ENCODE measurements at regions not wholly inside any gene's neighbourhood (a gene's known extent, or its start where the extent isn't known, plus 50 kb on each side); places are given as distances from the start of the nearest gene placed in this dataset.

DNA sequence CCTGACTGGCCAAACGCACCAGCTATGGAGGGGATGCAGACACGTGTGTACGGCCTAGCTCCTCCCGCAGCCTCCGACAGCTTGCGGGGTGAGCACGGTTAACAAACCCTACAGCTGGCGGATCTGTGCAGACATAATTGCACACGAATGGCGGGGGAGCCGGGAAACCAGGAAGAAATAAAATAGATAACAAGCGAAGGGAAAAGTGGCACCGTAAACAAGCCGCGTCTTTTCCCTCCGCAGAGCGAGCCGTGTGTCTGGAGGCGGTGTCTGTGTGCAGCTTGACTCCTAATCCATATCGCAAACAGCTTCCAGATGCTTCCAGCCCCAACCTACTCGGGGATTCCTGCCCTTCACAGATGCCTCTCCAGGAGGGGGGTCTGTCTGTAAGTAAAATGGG lies 853.1 kb upstream of the SALL3 start:
- TF ChIP-seq POLR2A (IDR thresholded peaks at IDR 0.05) (no peak), POLR2AphosphoS5 (IDR thresholded peaks at IDR 0.05) (no peak), EP300 (IDR thresholded peaks at IDR 0.05) (no peak)
- TF ChIP-seq, protein P1, sequence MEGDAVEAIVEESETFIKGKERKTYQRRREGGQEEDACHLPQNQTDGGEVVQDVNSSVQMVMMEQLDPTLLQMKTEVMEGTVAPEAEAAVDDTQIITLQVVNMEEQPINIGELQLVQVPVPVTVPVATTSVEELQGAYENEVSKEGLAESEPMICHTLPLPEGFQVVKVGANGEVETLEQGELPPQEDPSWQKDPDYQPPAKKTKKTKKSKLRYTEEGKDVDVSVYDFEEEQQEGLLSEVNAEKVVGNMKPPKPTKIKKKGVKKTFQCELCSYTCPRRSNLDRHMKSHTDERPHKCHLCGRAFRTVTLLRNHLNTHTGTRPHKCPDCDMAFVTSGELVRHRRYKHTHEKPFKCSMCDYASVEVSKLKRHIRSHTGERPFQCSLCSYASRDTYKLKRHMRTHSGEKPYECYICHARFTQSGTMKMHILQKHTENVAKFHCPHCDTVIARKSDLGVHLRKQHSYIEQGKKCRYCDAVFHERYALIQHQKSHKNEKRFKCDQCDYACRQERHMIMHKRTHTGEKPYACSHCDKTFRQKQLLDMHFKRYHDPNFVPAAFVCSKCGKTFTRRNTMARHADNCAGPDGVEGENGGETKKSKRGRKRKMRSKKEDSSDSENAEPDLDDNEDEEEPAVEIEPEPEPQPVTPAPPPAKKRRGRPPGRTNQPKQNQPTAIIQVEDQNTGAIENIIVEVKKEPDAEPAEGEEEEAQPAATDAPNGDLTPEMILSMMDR (IDR thresholded peaks at IDR 0.05): no peak

All from sigmoid colon (tissue), 4 donors.